Lung (tissue), 11 donors: ENCODE measurements at regions not wholly inside any gene's neighbourhood (a gene's known extent, or its start where the extent isn't known, plus 50 kb on each side); places are given as distances from the start of the nearest gene placed in this dataset.
A peak's percentile ranks its signal among the peaks of the same experiment; 100 is the strongest.

Experiments used
- ATAC-seq: fragments of 200-7000 bp; cut with Tn5 transposase; one replicate; pipeline ENCODE4 v1.9.1; 2020; ENCODE audit warnings: moderate number of reproducible peaks; ENCODE audit not compliant: insufficient read depth, low FRiP score
- DNase-seq, 3 donors: peaks; one replicate each; pipeline ENCODE4 v3.0.0-alpha.2; 2013 to 2017
- H3K27ac ChIP-seq, 2 donors: one replicate each; pipeline ENCODE4 v1.5.1; 2013; ENCODE audit warnings: mild to moderate bottlenecking in 2 of 2, moderate library complexity in 2 of 2, control low read depth in 1 of 2, inconsistent platforms in 1 of 2, low read depth in 1 of 2, low read length in 1 of 2
- H3K27me3 ChIP-seq, 3 donors: one replicate each; pipeline ENCODE4 v1.5.1; 2013; ENCODE audit warnings: low read length in 2 of 3; ENCODE audit not compliant: control insufficient read depth in 3 of 3, insufficient read depth in 3 of 3
- H3K36me3 ChIP-seq, 4 donors: one replicate each; pipeline ENCODE4 v1.5.1; 2013; ENCODE audit warnings: low read length in 4 of 4, mild to moderate bottlenecking in 1 of 4, moderate library complexity in 1 of 4; ENCODE audit not compliant: control insufficient read depth in 4 of 4, insufficient read depth in 4 of 4
- H3K4me1 ChIP-seq, 5 donors: one replicate each; pipeline ENCODE4 v1.5.1; 2013; ENCODE audit warnings: low read length in 5 of 5, mild to moderate bottlenecking in 2 of 5, moderate library complexity in 1 of 5; ENCODE audit not compliant: control insufficient read depth in 5 of 5, insufficient read depth in 5 of 5
- H3K4me3 ChIP-seq: one replicate; pipeline ENCODE4 v1.5.1; 2013; ENCODE audit warnings: mild to moderate bottlenecking, control low read depth, moderate library complexity
- H3K9ac ChIP-seq, 2 donors: one replicate each; pipeline ENCODE4 v1.5.1; 2013; ENCODE audit warnings: low read length in 2 of 2, control low read depth in 1 of 2; ENCODE audit not compliant: insufficient read depth in 1 of 2
- H3K9me3 ChIP-seq, 4 donors: one replicate each; pipeline ENCODE4 v1.5.1; 2013; ENCODE audit warnings: low read length in 3 of 4, mild to moderate bottlenecking in 1 of 4, moderate library complexity in 1 of 4; ENCODE audit not compliant: control insufficient read depth in 4 of 4, insufficient read depth in 3 of 4
- WGBS, 2 donors: extraction: QIAGEN DNeasy Blood & Tissue Kit; methylation state at CpG; one replicate each; pipeline ENCODE4 v1.1.7; 2013; 5-methylcytosine and 5-hydroxymethylcytosine counted together
- TF ChIP-seq, protein P1 (sequence below): IDR thresholded peaks from 2 replicates; pipeline ENCODE4 v1.5.1; 2012; ENCODE audit warnings: mild to moderate bottlenecking; ENCODE audit errors: control extremely low read depth, extremely low read depth
- donor health status: control.
- donor health status: control.
- donor health status: Bipolar disorder and iron deficiency.
- donor health status: healthy.
- donor health status: DM: yes; HTN: yes; CAD: no.

DNA sequence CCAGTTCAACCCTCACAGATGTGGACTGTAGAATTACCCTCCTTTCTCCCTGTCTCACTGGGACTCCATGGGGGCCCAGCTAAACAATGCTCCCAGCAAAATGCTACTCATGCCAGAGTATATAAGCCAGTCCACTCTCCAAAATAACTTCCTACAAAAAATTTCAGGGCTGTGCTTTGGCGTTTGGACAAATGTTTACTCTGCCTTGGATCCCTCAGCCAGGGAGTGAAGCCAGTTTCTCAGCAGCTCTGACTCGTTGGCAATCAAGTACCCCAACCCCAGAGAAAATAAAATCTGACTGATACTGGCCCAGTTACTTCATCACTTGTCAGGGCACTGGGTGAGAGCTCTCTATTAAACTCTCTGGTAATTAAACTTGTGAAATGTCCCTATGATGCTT, 250.4 kb downstream of the TSHZ3 start:
- Histone ChIP-seq H3K9me3 (peaks cover 0 to 3% (median 0%) of the 10 kb centered on the region in 4 donors), H3K27ac (no peak overlapping the region), H3K27me3 (no peaks in the 10 kb centered on the region), H3K4me3 (no peak overlapping the region), H3K4me1 (peaks cover 0 to 62% (median 23%) of the 10 kb centered on the region in 5 donors), H3K9ac (no peak overlapping the region), H3K36me3 (no peaks in the 10 kb centered on the region)
- DNase-seq (peak; percentile 25 to 61 (median 48)), ATAC-seq (no peak)
- TF ChIP-seq, protein P1, sequence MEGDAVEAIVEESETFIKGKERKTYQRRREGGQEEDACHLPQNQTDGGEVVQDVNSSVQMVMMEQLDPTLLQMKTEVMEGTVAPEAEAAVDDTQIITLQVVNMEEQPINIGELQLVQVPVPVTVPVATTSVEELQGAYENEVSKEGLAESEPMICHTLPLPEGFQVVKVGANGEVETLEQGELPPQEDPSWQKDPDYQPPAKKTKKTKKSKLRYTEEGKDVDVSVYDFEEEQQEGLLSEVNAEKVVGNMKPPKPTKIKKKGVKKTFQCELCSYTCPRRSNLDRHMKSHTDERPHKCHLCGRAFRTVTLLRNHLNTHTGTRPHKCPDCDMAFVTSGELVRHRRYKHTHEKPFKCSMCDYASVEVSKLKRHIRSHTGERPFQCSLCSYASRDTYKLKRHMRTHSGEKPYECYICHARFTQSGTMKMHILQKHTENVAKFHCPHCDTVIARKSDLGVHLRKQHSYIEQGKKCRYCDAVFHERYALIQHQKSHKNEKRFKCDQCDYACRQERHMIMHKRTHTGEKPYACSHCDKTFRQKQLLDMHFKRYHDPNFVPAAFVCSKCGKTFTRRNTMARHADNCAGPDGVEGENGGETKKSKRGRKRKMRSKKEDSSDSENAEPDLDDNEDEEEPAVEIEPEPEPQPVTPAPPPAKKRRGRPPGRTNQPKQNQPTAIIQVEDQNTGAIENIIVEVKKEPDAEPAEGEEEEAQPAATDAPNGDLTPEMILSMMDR = no peak
- WGBS, 2 donors = 35 to 72% methylated on average over 2 of the region's 2 CpGs

DNA sequence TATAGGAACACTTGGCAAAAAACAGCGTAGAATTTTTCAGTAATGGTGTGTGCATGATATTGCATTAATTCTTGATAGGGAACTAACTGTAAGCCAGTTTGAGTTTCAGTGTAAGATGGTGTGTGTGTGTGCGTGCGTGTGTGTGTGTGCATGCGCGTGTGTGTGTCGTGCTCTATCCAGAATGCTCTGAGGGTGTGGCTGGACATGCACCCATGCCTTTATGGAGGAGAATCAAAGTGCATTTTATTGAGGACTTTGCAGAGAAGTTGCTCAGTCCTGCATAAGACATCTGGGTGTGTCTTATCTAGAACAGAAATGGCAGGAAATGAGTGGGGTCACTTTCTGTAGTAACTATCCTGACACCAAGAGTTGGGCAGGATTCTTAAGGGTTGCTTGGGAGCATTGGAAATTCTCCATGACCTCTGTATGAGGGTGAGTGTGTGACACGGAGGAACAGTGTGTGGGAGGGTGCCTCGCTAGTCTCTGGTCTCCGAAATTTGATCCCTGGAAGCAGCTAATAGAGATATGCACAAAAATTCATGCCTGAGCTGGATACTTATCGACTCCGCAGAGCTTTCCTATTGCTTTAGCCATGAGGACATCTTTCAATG, 252.2 kb downstream of the TSHZ3 start:
- no peaks in the 10 kb centered on the region for H3K36me3 ChIP-seq
- WGBS, 2 donors = 76 to 84% methylated on average over 11 of the region's 11 CpGs
- H3K9ac ChIP-seq = no peak overlapping the region
- DNase-seq (peak in 2 of 3 donors; percentile 31 to 53), ATAC-seq (no peak)
- no peak overlapping the region for H3K4me3 ChIP-seq
- peaks cover 0 to 59% (median 21%) of the 10 kb centered on the region in 5 donors for H3K4me1 ChIP-seq
- H3K9me3 ChIP-seq = peaks cover 0 to 3% (median 0%) of the 10 kb centered on the region in 4 donors
- H3K27me3 ChIP-seq = no peaks in the 10 kb centered on the region
- no peak overlapping the region for H3K27ac ChIP-seq
- TF ChIP-seq, protein P1 = no peak

DNA sequence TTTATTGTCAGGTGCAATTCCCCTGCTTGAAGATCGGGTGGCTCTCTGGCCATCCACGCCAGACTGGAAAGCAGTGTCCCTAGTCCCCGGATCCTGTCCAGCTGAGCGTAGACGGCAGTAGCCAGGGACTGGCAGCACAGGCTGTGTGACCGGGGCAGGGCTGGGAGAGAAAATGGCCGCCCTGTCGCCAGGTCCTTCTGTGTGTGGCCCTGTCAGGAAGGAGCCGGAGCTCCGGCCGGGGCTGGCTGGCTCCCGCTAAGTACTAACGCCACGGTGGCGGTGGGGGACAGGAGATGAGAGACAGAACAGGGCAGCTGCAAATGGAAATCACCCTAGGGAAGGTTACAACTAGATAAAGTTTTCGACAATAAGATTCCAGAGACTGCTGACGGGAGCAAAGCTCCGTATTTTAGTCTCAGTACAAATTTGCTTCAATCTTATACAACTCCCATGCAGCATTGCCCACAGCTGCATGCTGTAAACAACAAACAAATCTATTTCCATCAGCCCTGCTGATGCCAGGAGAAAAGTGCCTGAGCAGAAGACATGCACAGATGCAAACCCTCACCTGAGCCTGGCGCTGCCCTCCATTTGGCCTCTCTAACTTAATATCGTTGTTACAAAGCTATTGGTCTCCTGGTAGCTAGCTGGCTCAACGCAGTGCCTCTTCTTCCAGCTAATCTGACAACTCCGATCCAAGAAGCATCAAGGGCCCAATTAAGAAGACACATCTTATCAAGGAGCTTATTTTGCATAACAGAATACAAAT, 253.0 kb downstream of the TSHZ3 start:
- TF ChIP-seq, protein P1 = no peak
- H3K4me1 ChIP-seq = peaks cover 0 to 51% (median 13%) of the 10 kb centered on the region in 5 donors
- WGBS, 2 donors = 85 to 91% methylated on average over 22 of the region's 22 CpGs
- no peak overlapping the region for H3K9ac ChIP-seq
- no peak overlapping the region for H3K4me3 ChIP-seq
- peaks cover 0 to 3% (median 0%) of the 10 kb centered on the region in 4 donors for H3K9me3 ChIP-seq
- DNase-seq = peak in 2 of 3 donors; percentile 46 to 52
- H3K27ac ChIP-seq = no peak overlapping the region
- no peaks in the 10 kb centered on the region for H3K36me3 ChIP-seq
- H3K27me3 ChIP-seq = no peaks in the 10 kb centered on the region
- no peak for ATAC-seq
